ENCODE measurements at regions not wholly inside any gene's neighbourhood (a gene's known extent, or its start where the extent isn't known, plus 50 kb on each side); places are given as distances from the start of the nearest gene placed in this dataset.

GRCh38 chr6:30795549-30796293 lies 51.4 kb upstream of the IER3 start:
- DNase-seq (no peak), ATAC-seq (no peak)
- no peak for TF ChIP-seq CTCF (IDR thresholded peaks at IDR 0.05)
- TF ChIP-seq POLR2A (IDR thresholded peaks at IDR 0.05), result no peak
- intact Hi-C loops (cut with DNase I), result no loop called here
- Histone ChIP-seq H3K9me3 (no peaks in the 10 kb centered on the region), H3K4me1 (no peaks in the 10 kb centered on the region), H3K36me3 (no peaks in the 10 kb centered on the region), H3K4me3 (no peak overlapping the region), H3K27me3 (no peaks in the 10 kb centered on the region), H3K27ac (no peak overlapping the region)
- WGBS (ENCODE audit: insufficient coverage, low coverage, low lambda C conversion rate, missing lambda C conversion rate), result 73% methylated on average over 3 of the region's 3 CpGs
